Small intestine (tissue), 7 donors: ENCODE measurements at regions not wholly inside any gene's neighbourhood (a gene's known extent, or its start where the extent isn't known, plus 50 kb on each side); places are given as distances from the start of the nearest gene placed in this dataset.
A peak's percentile ranks its signal among the peaks of the same experiment; 100 is the strongest.
"Not testable (repeated sequence)": the region's sequence is repeated elsewhere in the genome, so short reads cannot be mapped to it uniquely, and the experiment has no call there.

Source experiments
- DNase-seq, 2 donors: peaks; one replicate each; pipeline versions ENCODE4 v3.0.0 to v3.0.0-alpha.2; 2013
- FAIRE-seq: peaks from 2 replicates; lab custom pipeline; 2012; peaks lifted over from hg19 to GRCh38; lab: Jason Lieb, UNC
- H3K27ac ChIP-seq, 3 donors: one replicate each; pipeline ENCODE4 v1.5.1; 2013; ENCODE audit warnings: low read length in 2 of 3, mild to moderate bottlenecking in 2 of 3, control low read depth in 1 of 3, inconsistent platforms in 1 of 3, low read depth in 1 of 3, moderate library complexity in 1 of 3
- H3K27me3 ChIP-seq, 3 donors: one replicate each; pipeline ENCODE4 v1.6.1; 2013; ENCODE audit warnings: low read length in 3 of 3, inconsistent platforms in 1 of 3; ENCODE audit not compliant: control insufficient read depth in 3 of 3, insufficient read depth in 3 of 3
- H3K36me3 ChIP-seq, 3 donors: one replicate each; pipeline ENCODE4 v1.6.1; 2013; ENCODE audit warnings: low read length in 3 of 3, inconsistent platforms in 1 of 3, low read depth in 1 of 3, mild to moderate bottlenecking in 1 of 3, moderate library complexity in 1 of 3; ENCODE audit not compliant: control insufficient read depth in 3 of 3, insufficient read depth in 2 of 3
- H3K4me1 ChIP-seq, 3 donors: one replicate each; pipeline ENCODE4 v1.6.1; 2013; ENCODE audit warnings: low read length in 2 of 3, inconsistent platforms in 1 of 3, low read depth in 1 of 3, mild to moderate bottlenecking in 1 of 3, moderate library complexity in 1 of 3; ENCODE audit not compliant: control insufficient read depth in 3 of 3, insufficient read depth in 2 of 3
- H3K4me3 ChIP-seq, 3 donors: one replicate each; pipeline ENCODE4 v1.5.1; 2013; ENCODE audit warnings: low read length in 3 of 3, control low read depth in 1 of 3, inconsistent platforms in 1 of 3, low read depth in 1 of 3, mild to moderate bottlenecking in 1 of 3, moderate library complexity in 1 of 3
- H3K9me3 ChIP-seq, 2 donors: one replicate each; pipeline ENCODE4 v1.6.1; 2013; ENCODE audit warnings: low read depth in 1 of 2, low read length in 1 of 2; ENCODE audit not compliant: control insufficient read depth in 2 of 2, insufficient read depth in 1 of 2
- WGBS, 3 donors: extraction: QIAGEN DNeasy Blood & Tissue Kit; methylation state at CpG; one replicate each; pipeline ENCODE4 v1.1.7; 2013; 5-methylcytosine and 5-hydroxymethylcytosine counted together
- donor health status: healthy with polysubstance abuse.
- donor health status: control.
- donor health status: control.
- donor health status: Bipolar disorder and iron deficiency.
- donor health status: healthy.

GRCh38 chr4:115489279-115489678, 375.9 kb upstream of the NDST4 start:
- WGBS, 3 donors, result 55 to 68% (median 66%) methylated on average over 2 of the region's 2 CpGs
- Histone ChIP-seq H3K4me3 (no peak overlapping the region), H3K9me3 (peaks cover 0 to 4% of the 10 kb centered on the region in 2 donors), H3K27ac (no peak overlapping the region), H3K4me1 (no peaks in the 10 kb centered on the region), H3K27me3 (no peaks in the 10 kb centered on the region), H3K36me3 (no peaks in the 10 kb centered on the region)
- DNase-seq (no peak), FAIRE-seq (no peak)

- FAIRE-seq (no peak), DNase-seq (no peak)
- WGBS, 3 donors, result 60 to 81% (median 64%) methylated on average over 2 of the region's 2 CpGs
- Histone ChIP-seq H3K27ac (no peak overlapping the region), H3K36me3 (no peaks in the 10 kb centered on the region), H3K27me3 (no peaks in the 10 kb centered on the region), H3K9me3 (no peaks in the 10 kb centered on the region), H3K4me1 (no peaks in the 10 kb centered on the region), H3K4me3 (no peak overlapping the region)
These were observed 372.0 kb upstream of the NDST4 start for GRCh38 chr4:115485402-115485801.

- Histone ChIP-seq H3K27ac (no peak overlapping the region), H3K4me1 (no peaks in the 10 kb centered on the region), H3K4me3 (no peak overlapping the region), H3K36me3 (no peaks in the 10 kb centered on the region), H3K9me3 (no peaks in the 10 kb centered on the region), H3K27me3 (no peaks in the 10 kb centered on the region)
- DNase-seq (no peak), FAIRE-seq (no peak)
- WGBS, 3 donors, result 79 to 88% (median 81%) methylated on average over 4 of the region's 4 CpGs
These were observed 371.1 kb upstream of the NDST4 start for GRCh38 chr4:115484479-115484878.

- WGBS, 3 donors, result 17 to 83% (median 45%) methylated on average over 1 of the region's 1 CpG
- Histone ChIP-seq H3K36me3 (no peaks in the 10 kb centered on the region), H3K27ac (no peak overlapping the region), H3K4me3 (no peak overlapping the region), H3K27me3 (no peaks in the 10 kb centered on the region), H3K9me3 (no peaks in the 10 kb centered on the region), H3K4me1 (peaks cover 0 to 2% (median 0%) of the 10 kb centered on the region in 3 donors)
- DNase-seq, result no peak
- peak; percentile 5 for FAIRE-seq
These were observed 357.3 kb upstream of the NDST4 start for GRCh38 chr4:115470763-115471162.

GRCh38 chr4:115459301-115459700, 345.9 kb upstream of the NDST4 start:
- peak overlapping the region in 1 of 3 donors; percentile 43 for H3K27ac ChIP-seq
- H3K4me3 ChIP-seq, H3K27me3 ChIP-seq, H3K36me3 ChIP-seq, H3K9me3 ChIP-seq, H3K4me1 ChIP-seq, FAIRE-seq: not testable (repeated sequence)
- peak in 1 of 2 donors; percentile 68 for DNase-seq
- WGBS, 3 donors, result 73 to 82% (median 80%) methylated on average over 4 of the region's 4 CpGs

GRCh38 chr4:115456231-115456630, 342.8 kb upstream of the NDST4 start:
- Histone ChIP-seq H3K27ac (peak overlapping the region in 1 of 3 donors; percentile 62), H3K9me3 (peaks cover 0 to 18% of the 10 kb centered on the region in 2 donors), H3K27me3 (no peaks in the 10 kb centered on the region), H3K4me3 (no peak overlapping the region), H3K36me3 (no peaks in the 10 kb centered on the region), H3K4me1 (peaks cover 0 to 9% (median 0%) of the 10 kb centered on the region in 3 donors)
- FAIRE-seq, result no peak
- DNase-seq, result peak; percentile 64 to 74
- WGBS, 3 donors, result 30 to 61% (median 30%) methylated on average over 1 of the region's 1 CpG

GRCh38 chr4:115454228-115454627, 340.8 kb upstream of the NDST4 start:
- H3K9me3 ChIP-seq, result peaks cover 0 to 18% of the 10 kb centered on the region in 2 donors
- no peaks in the 10 kb centered on the region for H3K36me3 ChIP-seq
- DNase-seq (no peak), FAIRE-seq (no peak)
- H3K4me1 ChIP-seq, result peaks cover 0 to 9% (median 0%) of the 10 kb centered on the region in 3 donors
- WGBS, 3 donors, result 61 to 69% (median 68%) methylated on average over 2 of the region's 2 CpGs
- peak overlapping the region in 1 of 3 donors; percentile 7 for H3K27ac ChIP-seq
- H3K4me3 ChIP-seq, result no peak overlapping the region
- no peaks in the 10 kb centered on the region for H3K27me3 ChIP-seq

- peaks cover 0 to 9% (median 0%) of the 10 kb centered on the region in 3 donors for H3K4me1 ChIP-seq
- DNase-seq (peak; percentile 11 to 47), FAIRE-seq (no peak)
- no peaks in the 10 kb centered on the region for H3K27me3 ChIP-seq
- 5 to 13% (median 9%) methylated on average over 1 of the region's 1 CpG for WGBS, 3 donors
- peaks cover 0 to 14% of the 10 kb centered on the region in 2 donors for H3K9me3 ChIP-seq
- no peaks in the 10 kb centered on the region for H3K36me3 ChIP-seq
- peak overlapping the region in 1 of 3 donors; percentile 7 for H3K27ac ChIP-seq
- H3K4me3 ChIP-seq, result no peak overlapping the region
These were observed 340.0 kb upstream of the NDST4 start for GRCh38 chr4:115453416-115453815.

- H3K9me3 ChIP-seq, DNase-seq, H3K36me3 ChIP-seq, H3K4me3 ChIP-seq, H3K27ac ChIP-seq, H3K4me1 ChIP-seq, FAIRE-seq, H3K27me3 ChIP-seq: not testable (repeated sequence)
- 90 to 95% (median 93%) methylated on average over 2 of the region's 2 CpGs for WGBS, 3 donors
These were observed 338.8 kb upstream of the NDST4 start for GRCh38 chr4:115452229-115452628.
